HG02588 (cell line): ENCODE measurements at regions not wholly inside any gene's neighbourhood (a gene's known extent, or its start where the extent isn't known, plus 50 kb on each side); places are given as distances from the start of the nearest gene placed in this dataset.
A peak's percentile ranks its signal among the peaks of the same experiment; 100 is the strongest.

ENCODE experiments used
- ATAC-seq: cut with Tn5 transposase; IDR thresholded peaks from one replicate; pipeline ENCODE4 v1.9.1; 2021; ENCODE audit warnings: mild to moderate bottlenecking, moderate library complexity; ENCODE audit not compliant: unreplicated experiment

GRCh38 chr18:10207682-10208345 lies 246.6 kb upstream of the APCDD1 start:
- no peak for ATAC-seq

DNA sequence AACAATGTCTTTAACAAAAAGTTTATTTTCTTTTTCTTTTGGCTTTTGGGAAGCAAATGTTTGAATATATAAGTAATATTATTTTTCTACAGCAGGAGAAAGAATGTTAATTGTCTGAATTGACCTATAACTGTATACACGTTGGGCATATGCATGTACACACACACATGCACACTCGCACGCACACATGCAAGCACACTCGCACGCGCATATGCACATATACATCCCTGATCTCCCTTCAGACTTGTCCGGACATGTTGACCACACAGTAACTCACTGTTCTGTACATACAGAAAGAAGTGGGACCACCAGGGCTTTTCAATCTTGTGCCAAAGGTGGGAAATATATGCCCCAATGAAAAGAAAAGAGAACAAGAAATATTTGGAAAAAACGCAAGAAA lies 245.1 kb upstream of the APCDD1 start:
- ATAC-seq: no peak

DNA sequence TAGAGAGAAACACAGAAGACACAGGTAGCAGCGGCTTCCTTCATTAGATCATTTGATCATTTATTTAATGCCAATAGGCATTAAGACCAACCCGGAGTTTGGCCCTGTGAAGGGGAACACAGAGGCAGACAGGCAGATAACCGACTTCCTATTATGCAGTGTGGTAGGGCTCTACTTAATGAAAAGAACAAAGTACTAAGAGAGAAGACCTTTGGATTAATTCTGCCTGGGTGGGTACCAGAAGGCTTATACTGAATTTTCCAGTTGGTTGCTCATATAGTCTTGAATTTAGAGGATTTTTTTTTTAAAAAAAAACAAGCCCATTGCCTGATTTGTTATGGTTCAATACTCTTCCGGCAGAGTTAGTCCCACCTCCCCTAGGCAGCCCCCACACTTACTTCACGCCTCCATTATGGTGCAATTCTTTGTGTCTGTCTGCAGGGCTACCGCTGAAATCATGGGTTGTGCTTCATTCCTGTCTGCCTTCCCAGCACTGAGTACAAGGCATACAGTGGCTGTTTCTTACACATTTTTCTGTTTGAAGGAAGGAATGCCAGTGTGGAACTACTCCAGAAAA lies 244.3 kb upstream of the APCDD1 start:
- ATAC-seq: no peak

DNA sequence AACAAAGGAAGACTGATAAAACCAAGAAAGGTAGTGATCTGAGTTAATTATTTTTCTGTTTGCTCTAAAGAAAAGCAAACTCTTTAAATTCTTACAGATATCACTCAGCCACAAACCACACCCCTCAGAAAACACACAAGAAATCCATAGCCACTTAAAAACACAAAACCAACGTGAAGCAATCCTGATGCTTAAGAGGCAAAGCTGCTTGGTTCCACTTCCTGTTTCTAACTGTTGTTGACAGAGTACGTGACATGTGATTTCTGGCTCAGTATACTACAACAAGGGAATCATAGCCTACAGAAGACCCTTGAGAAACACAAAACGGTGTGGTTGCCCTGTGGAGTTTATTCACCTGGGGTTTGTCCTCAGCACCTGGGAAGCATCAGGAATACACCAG lies 240.9 kb upstream of the APCDD1 start:
- ATAC-seq: peak; percentile 94

- no peak for ATAC-seq
These were observed 239.0 kb upstream of the APCDD1 start for GRCh38 chr18:10215446-10215845.

GRCh38 chr18:10216791-10217190 lies 237.6 kb upstream of the APCDD1 start:
- ATAC-seq: no peak

GRCh38 chr18:10217211-10217610 lies 237.2 kb upstream of the APCDD1 start:
- ATAC-seq: no peak

DNA sequence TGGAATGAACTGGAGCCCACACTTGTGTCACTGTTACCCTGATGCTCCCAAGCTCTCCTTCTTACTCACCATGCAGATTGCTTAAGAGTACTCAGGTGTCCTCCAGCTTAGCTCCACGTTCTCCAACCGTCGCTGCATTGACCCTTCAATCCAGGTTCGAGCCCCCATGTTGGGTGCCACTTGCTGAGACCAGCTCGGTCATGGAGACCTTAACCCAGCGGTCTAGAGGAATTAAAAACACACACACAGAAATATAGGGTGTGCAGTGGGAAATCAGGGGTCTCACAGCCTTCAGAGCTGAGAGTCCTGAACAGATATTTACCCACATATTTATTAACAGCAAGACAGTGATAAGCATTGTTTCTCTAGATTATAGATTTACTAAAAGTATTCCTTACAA lies 229.1 kb upstream of the APCDD1 start:
- ATAC-seq: no peak

GRCh38 chr18:10226971-10227370 lies 227.5 kb upstream of the APCDD1 start:
- no peak for ATAC-seq

GRCh38 chr18:10228326-10228725 lies 226.1 kb upstream of the APCDD1 start:
- ATAC-seq: no peak

GRCh38 chr18:10229458-10229857 lies 225.0 kb upstream of the APCDD1 start:
- no peak for ATAC-seq

GRCh38 chr18:10230072-10230471 lies 224.4 kb upstream of the APCDD1 start:
- ATAC-seq: no peak

- ATAC-seq: no peak
These were observed 223.2 kb upstream of the APCDD1 start for GRCh38 chr18:10231220-10231619.

DNA sequence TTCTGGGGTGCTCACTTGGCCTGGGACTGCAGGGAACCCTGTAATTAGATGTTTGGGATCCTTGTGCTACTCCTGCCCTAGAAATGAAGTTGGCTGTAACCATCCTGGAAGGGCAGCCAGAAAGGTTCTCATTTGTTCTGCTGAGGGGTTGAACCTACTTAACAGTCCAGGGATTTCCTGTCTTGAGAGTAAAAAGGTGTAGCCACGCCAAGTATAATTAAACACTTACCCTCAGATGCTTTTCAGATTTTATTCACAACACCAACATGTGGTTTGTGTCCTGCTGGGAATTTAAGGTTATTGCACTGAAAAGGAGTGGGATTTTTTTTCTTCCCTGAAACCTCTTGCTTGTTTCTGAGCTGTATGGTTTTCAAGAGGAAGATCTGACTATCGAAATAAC lies 222.4 kb upstream of the APCDD1 start:
- ATAC-seq: no peak

- ATAC-seq: no peak
These were observed 221.2 kb upstream of the APCDD1 start for GRCh38 chr18:10233082-10233875.

GRCh38 chr18:10234281-10234680 lies 220.2 kb upstream of the APCDD1 start:
- ATAC-seq: no peak

DNA sequence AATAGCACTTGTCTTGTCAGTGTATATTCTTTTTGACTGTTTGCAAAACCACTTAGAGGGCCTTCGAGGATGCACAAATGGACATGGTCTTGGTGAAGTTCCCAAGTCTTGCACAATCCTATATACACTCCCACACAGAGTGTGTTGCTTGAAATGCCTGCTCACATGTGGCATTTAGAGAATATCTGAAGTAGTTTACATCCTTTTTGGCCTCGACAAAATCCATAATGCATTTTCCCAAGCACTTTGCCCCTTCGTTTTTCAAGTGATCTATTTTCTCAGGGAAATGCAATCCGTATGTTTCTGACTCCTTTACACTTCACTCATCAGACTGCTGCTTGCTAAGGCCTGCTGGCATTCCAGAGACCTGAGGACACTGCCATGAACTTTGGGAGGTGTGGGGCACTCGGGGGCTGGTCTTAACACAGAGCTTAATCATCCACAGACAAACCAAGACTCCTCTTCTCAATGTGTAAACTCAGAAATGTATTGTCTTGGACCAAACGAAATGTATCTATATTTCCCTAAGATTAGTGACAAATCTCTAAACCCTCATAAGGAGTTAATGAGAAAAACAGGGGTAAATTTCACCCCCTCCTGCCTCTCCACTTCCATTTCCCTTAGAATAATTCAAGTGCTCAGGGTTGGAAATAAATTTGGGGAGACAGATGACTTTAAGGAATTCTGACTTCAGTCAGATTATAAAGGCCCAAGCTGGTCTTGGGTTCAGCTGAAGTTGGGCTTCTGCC lies 219.3 kb upstream of the APCDD1 start:
- ATAC-seq: no peak

DNA sequence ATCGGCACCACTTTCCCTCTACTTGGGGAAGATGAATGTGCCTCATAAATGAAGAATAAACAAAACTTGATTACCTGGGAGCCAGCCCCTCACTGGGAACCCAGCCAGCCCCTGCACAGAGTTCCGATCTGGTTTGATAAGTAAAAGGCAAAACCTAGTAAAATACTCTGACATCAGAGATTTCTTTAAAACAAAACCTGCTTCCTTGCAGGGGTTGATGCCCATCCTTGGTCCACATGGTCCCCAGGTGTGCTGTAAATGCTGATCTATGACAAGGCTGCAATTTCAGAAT lies 218.8 kb upstream of the APCDD1 start:
- no peak for ATAC-seq

DNA sequence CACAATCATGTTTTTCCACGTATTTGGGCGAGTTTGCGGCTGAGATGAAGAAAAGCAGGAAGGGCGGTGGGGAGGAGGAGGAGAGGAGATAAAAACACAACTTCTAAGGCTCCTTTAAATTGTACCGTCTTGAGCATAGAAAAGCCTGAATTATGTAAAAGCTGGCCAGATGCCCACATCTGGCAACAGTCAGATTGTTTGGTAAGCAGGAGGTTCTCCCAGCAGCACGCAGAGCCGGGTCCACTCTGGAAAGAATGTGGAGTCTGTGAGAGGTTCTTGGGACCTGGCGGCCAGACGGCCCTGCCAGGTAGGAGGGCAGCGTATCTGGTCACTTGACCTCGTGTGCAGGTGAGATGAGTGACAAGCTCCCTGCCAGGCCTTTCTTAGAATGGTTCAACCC lies 215.3 kb upstream of the APCDD1 start:
- no peak for ATAC-seq

GRCh38 chr18:10239991-10240634 lies 214.3 kb upstream of the APCDD1 start:
- ATAC-seq: no peak

DNA sequence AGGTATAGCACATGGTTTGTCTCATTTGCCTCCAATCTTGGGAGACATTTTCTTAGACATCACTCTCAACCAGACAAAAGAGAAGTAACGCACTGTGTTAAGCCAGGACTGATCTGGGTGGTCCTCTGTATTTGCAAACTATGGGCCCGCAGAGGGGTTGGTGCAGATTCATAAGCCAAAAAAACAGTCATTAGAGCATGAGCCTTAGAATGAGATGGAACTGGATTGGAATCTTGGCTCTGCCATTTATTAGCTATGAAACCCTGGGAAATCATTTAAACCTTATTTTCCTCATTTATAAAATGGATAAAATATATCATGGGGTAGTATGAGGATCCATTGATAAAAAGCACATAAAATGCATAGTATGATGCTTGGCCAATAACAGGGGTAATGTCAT lies 213.5 kb upstream of the APCDD1 start:
- ATAC-seq: no peak
